HEK293T (cell line): ENCODE measurements at regions not wholly inside any gene's neighbourhood (a gene's known extent, or its start where the extent isn't known, plus 50 kb on each side); places are given as distances from the start of the nearest gene placed in this dataset.

ENCODE experiments used
- CTBP1 ChIP-seq: fragments of 450-650 bp; IDR thresholded peaks from 2 replicates; pipeline ENCODE4 v1.6.1; 2016; ENCODE audit warnings: borderline replicate concordance
- ELF4 ChIP-seq: fragments of 450-650 bp; IDR thresholded peaks from 2 replicates; pipeline ENCODE4 v1.6.1; 2017; ENCODE audit warnings: antibody characterized with exemption
- FOXA1 ChIP-seq: fragments of 450-650 bp; IDR thresholded peaks from 2 replicates; pipeline ENCODE4 v1.6.1; 2016; ENCODE audit warnings: mild to moderate bottlenecking
- FOXK2 ChIP-seq: fragments of 450-650 bp; IDR thresholded peaks from 2 replicates; pipeline ENCODE4 v1.6.1; 2016; ENCODE audit warnings: mild to moderate bottlenecking
- FOXM1 ChIP-seq: fragments of 450-650 bp; IDR thresholded peaks from 2 replicates; pipeline ENCODE4 v1.6.1; 2017; ENCODE audit warnings: mild to moderate bottlenecking, borderline replicate concordance
- HDGF ChIP-seq: fragments of 450-650 bp; IDR thresholded peaks from 2 replicates; pipeline ENCODE4 v1.6.1; 2017; ENCODE audit warnings: antibody characterized with exemption, borderline replicate concordance
- NFRKB ChIP-seq: fragments of 450-650 bp; IDR thresholded peaks from 2 replicates; pipeline ENCODE4 v1.6.1; 2016; ENCODE audit warnings: mild to moderate bottlenecking, moderate library complexity
- SP1 ChIP-seq: fragments of 450-650 bp; IDR thresholded peaks from 2 replicates; pipeline ENCODE4 v1.6.1; 2017
- TARDBP ChIP-seq: fragments of 450-650 bp; IDR thresholded peaks from 2 replicates; pipeline ENCODE4 v1.6.1; 2016
- ZNF384 ChIP-seq: fragments of 450-650 bp; IDR thresholded peaks from 2 replicates; pipeline ENCODE4 v1.6.1; 2016

GRCh38 chr2:5501807-5502206 lies 190.4 kb upstream of the SOX11 start:
- TF ChIP-seq TARDBP = no peak
- TF ChIP-seq ELF4 = no peak
- no peak for TF ChIP-seq ZNF384
- no peak for TF ChIP-seq FOXA1
- no peak for TF ChIP-seq NFRKB
- TF ChIP-seq FOXM1 = no peak
- no peak for TF ChIP-seq CTBP1
- TF ChIP-seq HDGF = no peak
- no peak for TF ChIP-seq SP1
- no peak for TF ChIP-seq FOXK2
